Central memory CD8-positive, alpha-beta T cell (primary cell): ENCODE measurements at regions not wholly inside any gene's neighbourhood (a gene's known extent, or its start where the extent isn't known, plus 50 kb on each side); places are given as distances from the start of the nearest gene placed in this dataset.

Source experiments
- ATAC-seq: fragments of 150-1000 bp; cut with Tn5 transposase; replicated peaks from 2 replicates; pipeline ENCODE4 v1.10.0; 2022; ENCODE audit warnings: mild to moderate bottlenecking, moderate FRiP score, moderate number of reproducible peaks; ENCODE audit not compliant: poor library complexity, severe bottlenecking; ENCODE audit errors: extremely low read depth
- DNase-seq, 2 donors: peaks; one replicate each; pipeline ENCODE4 v3.0.0; 2021; ENCODE audit warnings: low spot score in 2 of 2
- H3K27ac Mint-ChIP-seq: one replicate; pipeline ENCODE4 v1.8.0; 2022; ENCODE audit warnings: low read depth, mild to moderate bottlenecking, moderate library complexity, mixed read lengths
- H3K27me3 Mint-ChIP-seq: one replicate; pipeline ENCODE4 v1.8.0; 2022; ENCODE audit warnings: mixed read lengths
- H3K36me3 Mint-ChIP-seq: one replicate; pipeline ENCODE4 v1.8.0; 2022; ENCODE audit warnings: mild to moderate bottlenecking, moderate library complexity, mixed read lengths; ENCODE audit not compliant: insufficient read depth
- H3K4me1 Mint-ChIP-seq: one replicate; pipeline ENCODE4 v1.8.0; 2022; ENCODE audit warnings: mixed read lengths
- H3K4me3 Mint-ChIP-seq: one replicate; pipeline ENCODE4 v1.8.0; 2022; ENCODE audit warnings: mild to moderate bottlenecking, moderate library complexity, mixed read lengths
- H3K9me3 Mint-ChIP-seq: one replicate; pipeline ENCODE4 v1.8.0; 2022; ENCODE audit warnings: mixed read lengths

- Mint-ChIP-seq H3K4me1 (no peaks in the 10 kb centered on the region), H3K36me3 (peaks cover 2% of the 10 kb centered on the region), H3K9me3 (peaks cover 7% of the 10 kb centered on the region), H3K27ac (no peak overlapping the region), H3K4me3 (no peak overlapping the region), H3K27me3 (no peaks in the 10 kb centered on the region)
- ATAC-seq (no peak), DNase-seq (no peak)
Observed at GRCh38 chr2:198698230-198698629, 759.5 kb downstream of the SATB2 start.

- H3K9me3 Mint-ChIP-seq = peaks cover 7% of the 10 kb centered on the region
- H3K4me1 Mint-ChIP-seq = no peaks in the 10 kb centered on the region
- DNase-seq (no peak), ATAC-seq (no peak)
- H3K27ac Mint-ChIP-seq = no peak overlapping the region
- no peaks in the 10 kb centered on the region for H3K27me3 Mint-ChIP-seq
- no peak overlapping the region for H3K4me3 Mint-ChIP-seq
- peaks cover 2% of the 10 kb centered on the region for H3K36me3 Mint-ChIP-seq
Observed at GRCh38 chr2:198697794-198698193, 759.9 kb downstream of the SATB2 start.

GRCh38 chr2:198697218-198697617 lies 760.5 kb downstream of the SATB2 start:
- no peaks in the 10 kb centered on the region for H3K4me1 Mint-ChIP-seq
- DNase-seq = no peak
- no peak for ATAC-seq
- H3K4me3 Mint-ChIP-seq = no peak overlapping the region
- H3K27me3 Mint-ChIP-seq = no peaks in the 10 kb centered on the region
- no peak overlapping the region for H3K27ac Mint-ChIP-seq
- peaks cover 7% of the 10 kb centered on the region for H3K9me3 Mint-ChIP-seq
- peaks cover 2% of the 10 kb centered on the region for H3K36me3 Mint-ChIP-seq

GRCh38 chr2:198695879-198696278 lies 761.9 kb downstream of the SATB2 start:
- ATAC-seq (no peak), DNase-seq (no peak)
- Mint-ChIP-seq H3K9me3 (peaks cover 6% of the 10 kb centered on the region), H3K4me1 (no peaks in the 10 kb centered on the region), H3K27ac (no peak overlapping the region), H3K4me3 (no peak overlapping the region), H3K27me3 (no peaks in the 10 kb centered on the region), H3K36me3 (peaks cover 2% of the 10 kb centered on the region)

GRCh38 chr2:198692907-198693510 lies 764.7 kb downstream of the SATB2 start:
- H3K27ac Mint-ChIP-seq = no peak overlapping the region
- no peaks in the 10 kb centered on the region for H3K27me3 Mint-ChIP-seq
- no peak overlapping the region for H3K4me3 Mint-ChIP-seq
- peaks cover 2% of the 10 kb centered on the region for H3K36me3 Mint-ChIP-seq
- ATAC-seq (no peak), DNase-seq (no peak)
- peaks cover 9% of the 10 kb centered on the region for H3K9me3 Mint-ChIP-seq
- H3K4me1 Mint-ChIP-seq = no peaks in the 10 kb centered on the region

- H3K4me3 Mint-ChIP-seq = no peak overlapping the region
- H3K4me1 Mint-ChIP-seq = no peaks in the 10 kb centered on the region
- DNase-seq (no peak), ATAC-seq (no peak)
- peaks cover 21% of the 10 kb centered on the region for H3K9me3 Mint-ChIP-seq
- no peaks in the 10 kb centered on the region for H3K27me3 Mint-ChIP-seq
- no peaks in the 10 kb centered on the region for H3K36me3 Mint-ChIP-seq
- H3K27ac Mint-ChIP-seq = no peak overlapping the region
Observed at GRCh38 chr2:198691236-198691635, 766.5 kb downstream of the SATB2 start.

GRCh38 chr2:198664321-198664720 lies 793.4 kb downstream of the SATB2 start:
- Mint-ChIP-seq H3K9me3 (peaks cover 5% of the 10 kb centered on the region), H3K27ac (no peak overlapping the region), H3K4me3 (no peak overlapping the region), H3K27me3 (no peaks in the 10 kb centered on the region), H3K36me3 (no peaks in the 10 kb centered on the region), H3K4me1 (no peaks in the 10 kb centered on the region)
- DNase-seq (no peak), ATAC-seq (no peak)

- no peaks in the 10 kb centered on the region for H3K27me3 Mint-ChIP-seq
- H3K4me1 Mint-ChIP-seq = no peaks in the 10 kb centered on the region
- H3K36me3 Mint-ChIP-seq = no peaks in the 10 kb centered on the region
- peaks cover 2% of the 10 kb centered on the region for H3K9me3 Mint-ChIP-seq
- no peak overlapping the region for H3K27ac Mint-ChIP-seq
- no peak overlapping the region for H3K4me3 Mint-ChIP-seq
- ATAC-seq = no peak
- DNase-seq = no peak
Observed at GRCh38 chr2:198662905-198663304, 794.8 kb downstream of the SATB2 start.

GRCh38 chr2:198660501-198660900 lies 797.2 kb downstream of the SATB2 start:
- DNase-seq (no peak), ATAC-seq (no peak)
- Mint-ChIP-seq H3K27me3 (no peaks in the 10 kb centered on the region), H3K4me3 (no peak overlapping the region), H3K9me3 (no peaks in the 10 kb centered on the region), H3K4me1 (no peaks in the 10 kb centered on the region), H3K27ac (no peak overlapping the region), H3K36me3 (no peaks in the 10 kb centered on the region)

- Mint-ChIP-seq H3K4me3 (no peak overlapping the region), H3K4me1 (no peaks in the 10 kb centered on the region), H3K36me3 (no peaks in the 10 kb centered on the region), H3K27ac (no peak overlapping the region), H3K9me3 (no peaks in the 10 kb centered on the region), H3K27me3 (no peaks in the 10 kb centered on the region)
- DNase-seq (no peak), ATAC-seq (no peak)
Observed at GRCh38 chr2:198659096-198659870, 798.5 kb downstream of the SATB2 start.

- ATAC-seq (no peak), DNase-seq (no peak)
- Mint-ChIP-seq H3K9me3 (no peaks in the 10 kb centered on the region), H3K36me3 (no peaks in the 10 kb centered on the region), H3K27me3 (no peaks in the 10 kb centered on the region), H3K27ac (no peak overlapping the region), H3K4me3 (no peak overlapping the region), H3K4me1 (no peaks in the 10 kb centered on the region)
Observed at GRCh38 chr2:198657512-198658121, 800.1 kb downstream of the SATB2 start.

GRCh38 chr2:198656869-198657268 lies 800.9 kb downstream of the SATB2 start:
- peaks cover 1% of the 10 kb centered on the region for H3K9me3 Mint-ChIP-seq

GRCh38 chr2:198654646-198655045 lies 803.1 kb downstream of the SATB2 start:
- Mint-ChIP-seq H3K4me3 (no peak overlapping the region), H3K36me3 (no peaks in the 10 kb centered on the region), H3K27ac (no peak overlapping the region), H3K27me3 (no peaks in the 10 kb centered on the region), H3K4me1 (no peaks in the 10 kb centered on the region), H3K9me3 (peaks cover 7% of the 10 kb centered on the region)
- DNase-seq (no peak), ATAC-seq (no peak)

More at GRCh38 chr2:198656869-198657268, 800.9 kb downstream of the SATB2 start:
- no peak for ATAC-seq
- H3K4me1 Mint-ChIP-seq = no peaks in the 10 kb centered on the region
- H3K36me3 Mint-ChIP-seq = no peaks in the 10 kb centered on the region
- H3K4me3 Mint-ChIP-seq = no peak overlapping the region
- no peak overlapping the region for H3K27ac Mint-ChIP-seq
- H3K27me3 Mint-ChIP-seq = no peaks in the 10 kb centered on the region
- no peak for DNase-seq
